Glutamatergic neuron (in vitro differentiated cells): ENCODE measurements at regions not wholly inside any gene's neighbourhood (a gene's known extent, or its start where the extent isn't known, plus 50 kb on each side); places are given as distances from the start of the nearest gene placed in this dataset.

Experiments
- DNase-seq: peaks from one replicate; pipeline ENCODE4 v3.0.0; 2022
- H3K27ac Mint-ChIP-seq: one replicate; pipeline ENCODE4 v1.8.0; 2020; ENCODE audit warnings: mild to moderate bottlenecking, mixed read lengths, inconsistent platforms; ENCODE audit not compliant: unreplicated experiment
- H3K27me3 Mint-ChIP-seq: one replicate; pipeline ENCODE4 v1.8.0; 2020; ENCODE audit warnings: mild to moderate bottlenecking, moderate library complexity, mixed read lengths, inconsistent platforms; ENCODE audit not compliant: unreplicated experiment
- H3K36me3 Mint-ChIP-seq: one replicate; pipeline ENCODE4 v1.8.0; 2020; ENCODE audit warnings: mild to moderate bottlenecking, mixed read lengths, inconsistent platforms; ENCODE audit not compliant: unreplicated experiment
- H3K4me1 Mint-ChIP-seq: one replicate; pipeline ENCODE4 v1.8.0; 2020; ENCODE audit warnings: mild to moderate bottlenecking, low read depth, mixed read lengths, inconsistent platforms; ENCODE audit not compliant: unreplicated experiment
- H3K4me3 Mint-ChIP-seq: one replicate; pipeline ENCODE4 v1.8.0; 2020; ENCODE audit warnings: mild to moderate bottlenecking, mixed read lengths, inconsistent platforms; ENCODE audit not compliant: unreplicated experiment
- H3K9me3 Mint-ChIP-seq: one replicate; pipeline ENCODE4 v1.8.0; 2020; ENCODE audit warnings: mild to moderate bottlenecking, moderate library complexity, mixed read lengths, inconsistent platforms; ENCODE audit not compliant: unreplicated experiment
- TF ChIP-seq, protein P1 (sequence below): fragments of 200-600 bp; sonication (generic); IDR thresholded peaks from one replicate; pipeline ENCODE4 v1.5.0; 2021; ENCODE audit not compliant: partially characterized antibody, unreplicated experiment

GRCh38 chrX:125895518-125895917 lies 270.6 kb downstream of the DCAF12L2 start:
- DNase-seq: no peak
- H3K36me3 Mint-ChIP-seq: no peaks in the 10 kb centered on the region
- peaks cover 3% of the 10 kb centered on the region for H3K9me3 Mint-ChIP-seq
- H3K4me3 Mint-ChIP-seq: no peak overlapping the region
- TF ChIP-seq, protein P1, sequence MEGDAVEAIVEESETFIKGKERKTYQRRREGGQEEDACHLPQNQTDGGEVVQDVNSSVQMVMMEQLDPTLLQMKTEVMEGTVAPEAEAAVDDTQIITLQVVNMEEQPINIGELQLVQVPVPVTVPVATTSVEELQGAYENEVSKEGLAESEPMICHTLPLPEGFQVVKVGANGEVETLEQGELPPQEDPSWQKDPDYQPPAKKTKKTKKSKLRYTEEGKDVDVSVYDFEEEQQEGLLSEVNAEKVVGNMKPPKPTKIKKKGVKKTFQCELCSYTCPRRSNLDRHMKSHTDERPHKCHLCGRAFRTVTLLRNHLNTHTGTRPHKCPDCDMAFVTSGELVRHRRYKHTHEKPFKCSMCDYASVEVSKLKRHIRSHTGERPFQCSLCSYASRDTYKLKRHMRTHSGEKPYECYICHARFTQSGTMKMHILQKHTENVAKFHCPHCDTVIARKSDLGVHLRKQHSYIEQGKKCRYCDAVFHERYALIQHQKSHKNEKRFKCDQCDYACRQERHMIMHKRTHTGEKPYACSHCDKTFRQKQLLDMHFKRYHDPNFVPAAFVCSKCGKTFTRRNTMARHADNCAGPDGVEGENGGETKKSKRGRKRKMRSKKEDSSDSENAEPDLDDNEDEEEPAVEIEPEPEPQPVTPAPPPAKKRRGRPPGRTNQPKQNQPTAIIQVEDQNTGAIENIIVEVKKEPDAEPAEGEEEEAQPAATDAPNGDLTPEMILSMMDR: no peak
- no peak overlapping the region for H3K27ac Mint-ChIP-seq
- no peaks in the 10 kb centered on the region for H3K4me1 Mint-ChIP-seq
- no peaks in the 10 kb centered on the region for H3K27me3 Mint-ChIP-seq

DNA sequence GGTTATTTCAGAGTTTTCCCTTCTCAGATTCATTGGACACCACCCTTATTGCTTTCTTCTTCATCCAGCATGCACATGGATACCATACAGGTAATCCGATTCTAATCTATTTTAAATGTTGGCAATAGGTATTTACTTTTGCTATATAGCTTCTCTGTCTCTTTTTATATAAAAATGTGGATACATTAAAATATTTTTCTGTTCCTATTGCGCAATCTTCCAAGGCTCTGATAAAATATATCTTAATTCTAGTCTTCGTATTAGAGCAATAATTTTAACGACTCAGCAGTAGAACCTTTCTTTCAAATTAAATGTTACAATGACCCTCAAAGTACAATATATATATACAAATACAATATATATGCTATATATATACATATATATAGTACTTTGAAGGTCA lies 239.8 kb downstream of the DCAF12L2 start:
- Mint-ChIP-seq H3K27ac (no peak overlapping the region), H3K9me3 (no peaks in the 10 kb centered on the region), H3K36me3 (no peaks in the 10 kb centered on the region), H3K4me1 (no peaks in the 10 kb centered on the region), H3K4me3 (no peak overlapping the region), H3K27me3 (no peaks in the 10 kb centered on the region)
- TF ChIP-seq, protein P1: no peak
- DNase-seq: no peak

GRCh38 chrX:125940985-125941384 lies 225.1 kb downstream of the DCAF12L2 start:
- H3K27me3 Mint-ChIP-seq: no peaks in the 10 kb centered on the region
- TF ChIP-seq, protein P1: no peak
- no peaks in the 10 kb centered on the region for H3K36me3 Mint-ChIP-seq
- no peaks in the 10 kb centered on the region for H3K9me3 Mint-ChIP-seq
- H3K4me1 Mint-ChIP-seq: no peaks in the 10 kb centered on the region
- no peak for DNase-seq
- H3K4me3 Mint-ChIP-seq: no peak overlapping the region
- H3K27ac Mint-ChIP-seq: no peak overlapping the region

- H3K27ac Mint-ChIP-seq: no peak overlapping the region
- DNase-seq: no peak
- H3K36me3 Mint-ChIP-seq: no peaks in the 10 kb centered on the region
- no peaks in the 10 kb centered on the region for H3K9me3 Mint-ChIP-seq
- H3K4me3 Mint-ChIP-seq: no peak overlapping the region
- no peaks in the 10 kb centered on the region for H3K4me1 Mint-ChIP-seq
- no peaks in the 10 kb centered on the region for H3K27me3 Mint-ChIP-seq
- TF ChIP-seq, protein P1: no peak
Observed at GRCh38 chrX:125947501-125947900, 218.6 kb downstream of the DCAF12L2 start.

- Mint-ChIP-seq H3K4me3 (no peak overlapping the region), H3K27me3 (no peaks in the 10 kb centered on the region), H3K4me1 (no peaks in the 10 kb centered on the region), H3K9me3 (no peaks in the 10 kb centered on the region), H3K36me3 (no peaks in the 10 kb centered on the region), H3K27ac (no peak overlapping the region)
- TF ChIP-seq, protein P1: no peak
- DNase-seq: no peak
Observed at GRCh38 chrX:125952973-125953372, 213.1 kb downstream of the DCAF12L2 start.
